GM12873 (cell line): ENCODE measurements at regions not wholly inside any gene's neighbourhood (a gene's known extent, or its start where the extent isn't known, plus 50 kb on each side); places are given as distances from the start of the nearest gene placed in this dataset.

Experiments used
- CTCF ChIP-seq: IDR thresholded peaks from 2 replicates; pipeline ENCODE4 v1.5.1; 2012; ENCODE audit warnings: low read depth, mild to moderate bottlenecking, moderate library complexity, low read length, control low read depth; ENCODE audit not compliant: insufficient read depth; ENCODE audit errors: missing control alignments

GRCh38 chr3:146655333-146655996, 50.3 kb upstream of the PLSCR5 start:
- TF ChIP-seq CTCF = no peak
